Neural cell (in vitro differentiated cells): ENCODE measurements at regions not wholly inside any gene's neighbourhood (a gene's known extent, or its start where the extent isn't known, plus 50 kb on each side); places are given as distances from the start of the nearest gene placed in this dataset.

Experiments
- H2AFZ ChIP-seq: fragments of 200-600, 300-800 bp; sonication (generic), shearing (Covaris generic); 2 replicates; pipeline ENCODE4 v1.6.0; 2014; ENCODE audit warnings: low read depth, mild to moderate bottlenecking, antibody characterized with exemption, low read length, moderate library complexity
- H3F3A ChIP-seq: fragments of 200-600 bp; shearing (Covaris generic); 2 replicates; pipeline ENCODE4 v1.6.1; 2016; ENCODE audit warnings: mild to moderate bottlenecking, moderate library complexity, mixed read lengths, antibody characterized with exemption, low read length; ENCODE audit not compliant: insufficient read depth, poor library complexity, severe bottlenecking
- H3K27ac ChIP-seq: fragments of 200-600, 300-800 bp; sonication (generic), shearing (Covaris generic); 2 replicates; pipeline ENCODE4 v1.5.1; 2014; ENCODE audit warnings: mild to moderate bottlenecking, low read length, moderate library complexity
- H3K27me3 ChIP-seq: fragments of 300-800, 200-600 bp; sonication (generic), shearing (Covaris generic); 2 replicates; pipeline ENCODE4 v1.6.0; 2014; ENCODE audit warnings: mild to moderate bottlenecking, low read depth, low read length, moderate library complexity; ENCODE audit not compliant: insufficient read depth
- H3K36me3 ChIP-seq: fragments of 300-800, 200-600 bp; sonication (generic), shearing (Covaris generic); 2 replicates; pipeline ENCODE4 v1.5.1; 2014; ENCODE audit warnings: mild to moderate bottlenecking, antibody characterized with exemption, low read length, moderate library complexity; ENCODE audit not compliant: insufficient read depth
- H3K4me2 ChIP-seq: fragments of 300-800, 200-600 bp; sonication (generic), shearing (Covaris generic); 2 replicates; pipeline ENCODE4 v1.6.0; 2014; ENCODE audit warnings: mild to moderate bottlenecking, low read length
- H3K4me3 ChIP-seq: fragments of 300-800, 200-600 bp; sonication (generic), shearing (Covaris generic); 2 replicates; pipeline ENCODE4 v1.5.1; 2014; ENCODE audit warnings: mild to moderate bottlenecking, low read length, moderate library complexity
- H3K79me2 ChIP-seq: fragments of 200-600 bp; shearing (Covaris generic); replicated peaks from 2 replicates; pipeline ENCODE4 v1.6.0; 2014; ENCODE audit warnings: mild to moderate bottlenecking, low read length, moderate library complexity; ENCODE audit not compliant: insufficient read depth
- H3K9ac ChIP-seq: fragments of 300-800, 200-600 bp; sonication (generic), shearing (Covaris generic); 2 replicates; pipeline ENCODE4 v1.6.1; 2016; ENCODE audit warnings: mild to moderate bottlenecking, low read length, mixed read lengths
- H3K9me2 ChIP-seq: fragments of 200-600 bp; shearing (Covaris generic); 2 replicates; pipeline ENCODE4 v1.6.1; 2016; ENCODE audit warnings: mild to moderate bottlenecking, low read length, mixed read lengths; ENCODE audit not compliant: insufficient read depth
- H3K9me3 ChIP-seq: fragments of 200-600, 300-800 bp; sonication (generic), shearing (Covaris generic); 2 replicates; pipeline ENCODE4 v1.6.1; 2016; ENCODE audit warnings: mild to moderate bottlenecking, mixed run types, low read length, moderate library complexity, mixed read lengths
- H4K20me1 ChIP-seq: fragments of 200-600 bp; shearing (Covaris generic); 2 replicates; pipeline ENCODE4 v1.6.1; 2016; ENCODE audit warnings: mild to moderate bottlenecking, mixed run types; ENCODE audit not compliant: insufficient read depth
- CTCF ChIP-seq: fragments of 450-650 bp; IDR thresholded peaks from 2 replicates; pipeline ENCODE4 v1.5.1; 2014; ENCODE audit warnings: antibody characterized with exemption, mild to moderate bottlenecking, moderate library complexity; ENCODE audit not compliant: poor library complexity, severe bottlenecking
- EP300 ChIP-seq: fragments of 450-650 bp; conservative IDR thresholded peaks from 2 replicates; pipeline ENCODE4 v1.6.1; 2014; ENCODE audit warnings: antibody characterized with exemption, mild to moderate bottlenecking, moderate library complexity; ENCODE audit not compliant: poor library complexity, severe bottlenecking
- EZH2 ChIP-seq: fragments of 200-600, 300-800 bp; shearing (Covaris generic), sonication (generic); IDR thresholded peaks from 2 replicates; pipeline ENCODE4 v1.6.1; 2014; ENCODE audit warnings: antibody characterized with exemption, low read length, borderline replicate concordance, mild to moderate bottlenecking; ENCODE audit not compliant: insufficient read depth, poor library complexity, severe bottlenecking
- MXI1 ChIP-seq: fragments of 450-650 bp; conservative IDR thresholded peaks from 2 replicates; pipeline ENCODE4 v1.6.1; 2014; ENCODE audit warnings: antibody characterized with exemption, mild to moderate bottlenecking; ENCODE audit not compliant: poor library complexity, severe bottlenecking
- POLR2AphosphoS5 ChIP-seq: IDR thresholded peaks from 2 replicates; pipeline ENCODE4 v1.6.1; 2012
- RAD21 ChIP-seq: fragments of 450-650 bp; conservative IDR thresholded peaks from 2 replicates; pipeline ENCODE4 v1.6.1; 2014; ENCODE audit warnings: antibody characterized with exemption, mild to moderate bottlenecking, moderate library complexity
- REST ChIP-seq: IDR thresholded peaks from 2 replicates; pipeline ENCODE4 v1.6.1; 2012; ENCODE audit warnings: borderline replicate concordance
- SMC3 ChIP-seq: fragments of 450-650 bp; conservative IDR thresholded peaks from 2 replicates; pipeline ENCODE4 v1.6.1; 2014; ENCODE audit warnings: antibody characterized with exemption, mild to moderate bottlenecking, moderate library complexity; ENCODE audit not compliant: poor library complexity
- TAF1 ChIP-seq: IDR thresholded peaks from 2 replicates; pipeline ENCODE4 v1.6.1; 2012; ENCODE audit warnings: low read depth

- H3K27me3 ChIP-seq: no peaks in the 10 kb centered on the region
- no peak overlapping the region for H3K4me3 ChIP-seq
- H3K27ac ChIP-seq: no peak overlapping the region
- TF ChIP-seq CTCF: no peak
- TF ChIP-seq RAD21: no peak
- TF ChIP-seq POLR2AphosphoS5: no peak
- no peak for TF ChIP-seq TAF1
- TF ChIP-seq EP300: no peak
- no peak for TF ChIP-seq EZH2
- no peak for TF ChIP-seq MXI1
- no peak for TF ChIP-seq REST
- TF ChIP-seq SMC3: no peak
- no peaks in the 10 kb centered on the region for H3K79me2 ChIP-seq
- H3K9me2 ChIP-seq: no peaks in the 10 kb centered on the region
- no peak overlapping the region for H3K9ac ChIP-seq
- no peaks in the 10 kb centered on the region for H3K9me3 ChIP-seq
- H3F3A ChIP-seq: no peaks in the 10 kb centered on the region
- no peak overlapping the region for H3K4me2 ChIP-seq
- no peaks in the 10 kb centered on the region for H3K36me3 ChIP-seq
- H2AFZ ChIP-seq: no peak overlapping the region
- H4K20me1 ChIP-seq: no peaks in the 10 kb centered on the region
These were observed 1254.3 kb upstream of the AGA start for GRCh38 chr4:178696515-178696914.

DNA sequence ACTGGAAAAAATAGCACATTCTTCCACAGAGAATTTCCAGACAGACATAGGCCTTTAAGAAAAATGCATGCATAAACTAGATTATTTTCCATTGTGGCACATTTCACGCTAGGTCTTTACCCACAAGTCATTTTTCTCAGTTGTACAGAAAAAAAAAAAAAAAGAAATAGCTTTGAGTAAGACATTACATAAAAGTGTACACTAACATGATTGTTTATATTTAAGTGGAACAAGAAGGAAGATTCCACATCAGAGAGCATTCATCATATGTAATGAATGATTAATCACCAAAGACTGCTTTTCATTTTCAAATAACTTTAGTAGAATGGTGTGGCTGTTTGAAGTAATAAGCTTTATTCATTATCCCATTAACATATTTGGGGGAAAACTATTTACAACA is 1270.2 kb upstream of the AGA start:
- no peak for TF ChIP-seq TAF1
- TF ChIP-seq EP300: no peak
- TF ChIP-seq CTCF: no peak
- TF ChIP-seq RAD21: no peak
- TF ChIP-seq POLR2AphosphoS5: no peak
- TF ChIP-seq MXI1: no peak
- TF ChIP-seq EZH2: no peak
- TF ChIP-seq SMC3: no peak
- no peak for TF ChIP-seq REST

More for the DNA sequence above, 1270.2 kb upstream of the AGA start:
- H3K79me2 ChIP-seq: no peaks in the 10 kb centered on the region
- no peaks in the 10 kb centered on the region for H3F3A ChIP-seq
- no peak overlapping the region for H3K27ac ChIP-seq
- H3K27me3 ChIP-seq: no peaks in the 10 kb centered on the region
- no peaks in the 10 kb centered on the region for H4K20me1 ChIP-seq
- H3K9me3 ChIP-seq: no peaks in the 10 kb centered on the region
- H3K36me3 ChIP-seq: no peaks in the 10 kb centered on the region
- no peak overlapping the region for H2AFZ ChIP-seq
- H3K4me3 ChIP-seq: no peak overlapping the region
- H3K4me2 ChIP-seq: no peak overlapping the region
- no peaks in the 10 kb centered on the region for H3K9me2 ChIP-seq
- H3K9ac ChIP-seq: no peak overlapping the region
